A549 (cell line): ENCODE measurements at regions not wholly inside any gene's neighbourhood (a gene's known extent, or its start where the extent isn't known, plus 50 kb on each side); places are given as distances from the start of the nearest gene placed in this dataset.

Source experiments
- ATAC-seq, 2 experiments: fragments of 200-7000 bp in 1 of 2; fragments of >200 bp in 1 of 2; cut with Nextera tagmentation in 1 of 2; cut with Tn5 transposase in 1 of 2; 3 replicates each; pipeline versions ENCODE4 v1.8.0 to v1.9.1; 2018 to 2020; ENCODE audit warnings: mild to moderate bottlenecking in 1 of 2, moderate library complexity in 1 of 2
- CTCF ChIA-PET: fragments of 300-600 bp; sonication (Branson Sonifier 250); formaldehyde crosslinking; extraction: SDS; loops from one replicate; lab custom pipeline; 2021; ENCODE audit warnings: antibody characterized with exemption, inconsistent platforms; lab: Yijun Ruan, JAX
- POLR2A ChIA-PET: fragments of 350-600 bp; formaldehyde crosslinking; extraction: SDS; loops from one replicate; lab custom pipeline; 2021; ENCODE audit warnings: antibody characterized with exemption, inconsistent platforms; lab: Yijun Ruan, JAX
- DNase-seq, 2 experiments: peaks; one replicate each; pipeline versions ENCODE4 v3.0.0 to v3.0.0-alpha.2; 2011 to 2016; ENCODE audit warnings: low read depth in 1 of 2, low spot score in 1 of 2
- FAIRE-seq: peaks from 2 replicates; lab custom pipeline; 2011; peaks lifted over from hg19 to GRCh38; lab: Jason Lieb, UNC
- H3K27ac ChIP-seq, 2 experiments: fragments of >200 bp; sonication (Bioruptor Twin); formaldehyde crosslinking; 3 replicates each; pipeline ENCODE4 v1.5.1; 2016 to 2017
- H3K4me1 ChIP-seq: fragments of >200 bp; sonication (Bioruptor Twin); formaldehyde crosslinking; 3 replicates; pipeline ENCODE4 v1.6.1; 2016
- H3K4me2 ChIP-seq: fragments of >200 bp; sonication (Bioruptor Twin); formaldehyde crosslinking; 3 replicates; pipeline ENCODE4 v1.6.1; 2016
- H3K4me3 ChIP-seq: fragments of >200 bp; sonication (Bioruptor Twin); formaldehyde crosslinking; 3 replicates; pipeline ENCODE4 v1.5.1; 2016
- H3K9me3 ChIP-seq: fragments of >200 bp; sonication (Bioruptor Twin); formaldehyde crosslinking; 3 replicates; pipeline ENCODE4 v1.6.1; 2016
- ATOH8 ChIP-seq: fragments of 250-450 bp; sonication (Bioruptor Pico); IDR thresholded peaks from 2 replicates; pipeline ENCODE4 v1.5.0; 2020; ENCODE audit warnings: low read depth, mild to moderate bottlenecking, moderate library complexity
- CBX2 ChIP-seq: fragments of 200-600 bp; sonication (generic); IDR thresholded peaks from 2 replicates; pipeline ENCODE4 v1.6.1; 2016; ENCODE audit warnings: low read depth, mild to moderate bottlenecking, borderline replicate concordance
- CBX8 ChIP-seq: fragments of 200-600 bp; sonication (generic); IDR thresholded peaks from 2 replicates; pipeline ENCODE4 v1.6.1; 2016
- CEBPB ChIP-seq, 2 experiments: fragments of >200 bp in 1 of 2; sonication (Bioruptor Twin) in 1 of 2; formaldehyde crosslinking in 1 of 2; IDR thresholded peaks; 2 replicates each; pipeline ENCODE4 v1.6.1; 2012 to 2016
- CHD2 ChIP-seq: fragments of 150-350 bp; IDR thresholded peaks from 2 replicates; pipeline ENCODE4 v1.6.1; 2014; ENCODE audit warnings: low read length; ENCODE audit not compliant: partially characterized antibody
- CHD4 ChIP-seq: fragments of 200-600 bp; sonication (generic); IDR thresholded peaks from 2 replicates; pipeline ENCODE4 v1.6.1; 2016; ENCODE audit warnings: antibody characterized with exemption, mild to moderate bottlenecking, borderline replicate concordance
- ELK1 ChIP-seq: fragments of 150-350 bp; IDR thresholded peaks from 2 replicates; pipeline ENCODE4 v1.6.1; 2014; ENCODE audit warnings: low read depth, mild to moderate bottlenecking, low read length
- FOSL2 ChIP-seq, 2 experiments: fragments of 450-650 bp in 1 of 2; fragments of >200 bp in 1 of 2; sonication (Bioruptor Twin) in 1 of 2; formaldehyde crosslinking; IDR thresholded peaks; 2 replicates each; pipeline versions ENCODE4 v1.5.0 to v1.6.1; 2016 to 2020; ENCODE audit warnings: mild to moderate bottlenecking in 1 of 2, moderate library complexity in 1 of 2
- FOXS1 ChIP-seq: fragments of 250-450 bp; sonication (Bioruptor Pico); IDR thresholded peaks from 2 replicates; pipeline ENCODE4 v1.5.0; 2020; ENCODE audit warnings: mild to moderate bottlenecking, moderate library complexity
- HDAC2 ChIP-seq: fragments of 200-600 bp; sonication (generic); IDR thresholded peaks from 2 replicates; pipeline ENCODE4 v1.6.1; 2016
- HEYL ChIP-seq: fragments of 250-450 bp; sonication (Bioruptor Pico); IDR thresholded peaks from 2 replicates; pipeline ENCODE4 v1.8.0; 2021; ENCODE audit warnings: mild to moderate bottlenecking, moderate library complexity
- HMGXB4 ChIP-seq: fragments of 250-450 bp; sonication (Bioruptor Pico); IDR thresholded peaks from 2 replicates; pipeline ENCODE4 v1.5.0; 2021; ENCODE audit warnings: mild to moderate bottlenecking, moderate library complexity, borderline replicate concordance
- HOXB13 ChIP-seq: fragments of 250-450 bp; sonication (Bioruptor Pico); IDR thresholded peaks from 2 replicates; pipeline ENCODE4 v1.5.0; 2020; ENCODE audit warnings: low read depth, mild to moderate bottlenecking, moderate library complexity
- JUN ChIP-seq, 2 experiments: fragments of >200 bp; sonication (Bioruptor Twin); formaldehyde crosslinking; IDR thresholded peaks; 2 replicates in 1 of 2; 3 replicates in 1 of 2; pipeline ENCODE4 v1.6.1; 2016 to 2017
- MYC ChIP-seq: IDR thresholded peaks from 2 replicates; pipeline ENCODE4 v1.6.1; 2012; ENCODE audit warnings: mild to moderate bottlenecking, inconsistent platforms, low read length, improper control_type of control experiment, borderline replicate concordance
- POLR2A ChIP-seq: IDR thresholded peaks from 2 replicates; pipeline ENCODE4 v1.6.1; 2012; ENCODE audit warnings: mild to moderate bottlenecking, low read length
- RCOR1 ChIP-seq: fragments of 150-350 bp; IDR thresholded peaks from 2 replicates; pipeline ENCODE4 v1.6.1; 2014; ENCODE audit warnings: antibody characterized with exemption, low read length, low read depth
- SMC3 ChIP-seq: fragments of >200 bp; sonication (Bioruptor Twin); formaldehyde crosslinking; IDR thresholded peaks from 3 replicates; pipeline ENCODE4 v1.6.1; 2018; ENCODE audit warnings: inconsistent platforms
- ZFP36 ChIP-seq: fragments of 450-650 bp; IDR thresholded peaks from 2 replicates; pipeline ENCODE4 v1.6.1; 2014; ENCODE audit warnings: borderline replicate concordance; ENCODE audit not compliant: partially characterized antibody
- WGBS: methylation state at CpG from one replicate; pipeline ENCODE4 v1.1.6; 2017; ENCODE audit errors: missing lambda C conversion rate; 5-methylcytosine and 5-hydroxymethylcytosine counted together

GRCh38 chr12:11593013-11593412 lies 56.5 kb upstream of the ETV6 start:
- Histone ChIP-seq H3K27ac (no peak overlapping the region), H3K4me1 (no peaks in the 10 kb centered on the region), H3K9me3 (no peaks in the 10 kb centered on the region)
- no peak for FAIRE-seq
- 42% methylated on average over 1 of the region's 1 CpG for WGBS
- TF ChIP-seq CBX2 (no peak), FOXS1 (CRISPR knock-in tag) (no peak), CEBPB (IDR thresholded peaks at IDR 0.05) (no peak)
- TF ChIP-seq, all 56 proteins: peak for 0
- ATAC-seq = no peak
- DNase-seq = no peak
- ChIA-PET CTCF (no interaction called here), POLR2A (no interaction called here)
- Histone ChIP-seq H3K4me2 (no peak overlapping the region), H3K4me3 (no peak overlapping the region)

- H3K4me1 ChIP-seq = no peaks in the 10 kb centered on the region
- no peak for DNase-seq
- 68% methylated on average over 2 of the region's 3 CpGs for WGBS
- ChIA-PET CTCF (interaction anchor here (0.6 to 2.4 kb wide), 5 partner anchors 10 to 1478 kb away, joined by 3 to 12 read pairs (median 3); no protein-coding TSS in a partner anchor), POLR2A (no interaction called here)
- TF ChIP-seq JUN (IDR thresholded peaks at IDR 0.05) (no peak), HOXB13 (no peak), CBX8 (no peak), ATOH8 (CRISPR knock-in tag) (no peak), CHD2 (no peak), MYC (no peak), ZFP36 (no peak), POLR2A (no peak), RCOR1 (no peak), ELK1 (no peak), CBX2 (no peak), CHD4 (no peak), HDAC2 (no peak), SMC3 (no peak), HEYL (CRISPR knock-in tag) (no peak), HMGXB4 (CRISPR knock-in tag) (no peak)
- H3K9me3 ChIP-seq = no peaks in the 10 kb centered on the region
- H3K4me3 ChIP-seq = no peak overlapping the region
- ATAC-seq = no peak
- H3K27ac ChIP-seq = no peak overlapping the region
- no peak for FAIRE-seq
- H3K4me2 ChIP-seq = no peak overlapping the region
These were observed 54.4 kb upstream of the ETV6 start for GRCh38 chr12:11595080-11595479.

- no peak for TF ChIP-seq FOSL2 (IDR thresholded peaks at IDR 0.05)
- TF ChIP-seq FOSL2 (CRISPR knock-in tag; IDR thresholded peaks at IDR 0.05) = no peak
- POLR2A ChIA-PET = no interaction called here
- no peak for DNase-seq
- Histone ChIP-seq H3K27ac (no peak overlapping the region), H3K4me1 (no peaks in the 10 kb centered on the region), H3K4me2 (no peak overlapping the region), H3K4me3 (no peak overlapping the region), H3K9me3 (no peaks in the 10 kb centered on the region)
- ATAC-seq = no peak
- FAIRE-seq = no peak
- WGBS = 65% methylated on average over 1 of the region's 1 CpG
- CTCF ChIA-PET = interaction anchor here (2.4 kb wide), 1 partner anchor 15 kb away, joined by 12 read pairs; no protein-coding TSS in a partner anchor
These were observed 53.3 kb upstream of the ETV6 start for GRCh38 chr12:11596141-11596540.
